ENCODE measurements at regions not wholly inside any gene's neighbourhood (a gene's known extent, or its start where the extent isn't known, plus 50 kb on each side); places are given as distances from the start of the nearest gene placed in this dataset.
A peak's percentile ranks its signal among the peaks of the same experiment; 100 is the strongest.

- TF ChIP-seq RAD21 (IDR thresholded peaks at IDR 0.05; ENCODE audit: insufficient read depth, low read depth, low read length) = peak; percentile 79
- TF ChIP-seq RUNX3 (IDR thresholded peaks at IDR 0.05; ENCODE audit: low read length) = no peak
Measured at GRCh38 chr9:117487555-117488175, 72.8 kb upstream of the ASTN2 start (continued).

DNA sequence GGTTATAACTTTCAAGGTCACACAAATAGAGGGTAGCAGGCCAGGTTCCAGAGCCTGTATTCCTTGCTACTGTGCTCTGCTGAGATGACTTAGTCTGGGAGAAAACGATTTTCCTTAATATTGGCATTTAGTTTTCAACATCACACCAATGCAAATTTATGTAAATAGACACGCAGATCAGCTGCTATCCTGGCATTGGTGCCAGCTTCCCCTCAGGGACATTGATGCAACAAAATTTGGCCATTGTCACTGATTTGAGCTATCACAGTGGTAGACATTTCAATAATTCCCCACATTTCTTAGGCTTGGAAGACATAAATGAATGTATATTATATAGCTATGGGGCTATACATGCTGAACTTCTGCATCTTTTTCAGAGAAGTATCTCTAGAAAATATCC lies 71.6 kb upstream of the ASTN2 start:
- POLR2A ChIA-PET = no interaction called here
- no peak overlapping the region for H3K9ac ChIP-seq (ENCODE audit: control insufficient read depth, insufficient read depth, low read length)
- TF ChIP-seq RCOR1 (conservative IDR thresholded peaks at IDR 0.05; ENCODE audit: low read depth, low read length) = no peak
- TF ChIP-seq TCF12 (IDR thresholded peaks at IDR 0.05; ENCODE audit: low read depth, low read length) = no peak
- no peak for TF ChIP-seq TCF7 (IDR thresholded peaks at IDR 0.05; ENCODE audit: borderline replicate concordance)
- TF ChIP-seq USF2 (IDR thresholded peaks at IDR 0.05; ENCODE audit: borderline replicate concordance, low read depth, low read length) = no peak
- no peak for TF ChIP-seq ZNF274 (IDR thresholded peaks at IDR 0.05; ENCODE audit: insufficient read depth, insufficient read length)
- no peak for TF ChIP-seq CEBPB (IDR thresholded peaks at IDR 0.05; ENCODE audit: borderline replicate concordance in 1 of 2, low read depth in 2 of 2, low read length in 2 of 2)
- TF ChIP-seq NR2C1 (IDR thresholded peaks at IDR 0.05) = no peak
- TF ChIP-seq IKZF1 (conservative IDR thresholded peaks at IDR 0.05) = no peak
- no peak for TF ChIP-seq SRF (IDR thresholded peaks at IDR 0.05; ENCODE audit: low read depth in 2 of 2, low read length in 2 of 2)
- TF ChIP-seq PML (IDR thresholded peaks at IDR 0.05; ENCODE audit: low read length) = no peak
- TF ChIP-seq CEBPZ (IDR thresholded peaks at IDR 0.05; ENCODE audit: low read depth, low read length) = no peak
- TF ChIP-seq CREM (IDR thresholded peaks at IDR 0.05; ENCODE audit: low read depth) = no peak
- no peak for TF ChIP-seq ASH2L (IDR thresholded peaks at IDR 0.05; ENCODE audit: borderline replicate concordance, low read depth)
- TF ChIP-seq FOXK2 (IDR thresholded peaks at IDR 0.05) = no peak
- TF ChIP-seq, protein P1, sequence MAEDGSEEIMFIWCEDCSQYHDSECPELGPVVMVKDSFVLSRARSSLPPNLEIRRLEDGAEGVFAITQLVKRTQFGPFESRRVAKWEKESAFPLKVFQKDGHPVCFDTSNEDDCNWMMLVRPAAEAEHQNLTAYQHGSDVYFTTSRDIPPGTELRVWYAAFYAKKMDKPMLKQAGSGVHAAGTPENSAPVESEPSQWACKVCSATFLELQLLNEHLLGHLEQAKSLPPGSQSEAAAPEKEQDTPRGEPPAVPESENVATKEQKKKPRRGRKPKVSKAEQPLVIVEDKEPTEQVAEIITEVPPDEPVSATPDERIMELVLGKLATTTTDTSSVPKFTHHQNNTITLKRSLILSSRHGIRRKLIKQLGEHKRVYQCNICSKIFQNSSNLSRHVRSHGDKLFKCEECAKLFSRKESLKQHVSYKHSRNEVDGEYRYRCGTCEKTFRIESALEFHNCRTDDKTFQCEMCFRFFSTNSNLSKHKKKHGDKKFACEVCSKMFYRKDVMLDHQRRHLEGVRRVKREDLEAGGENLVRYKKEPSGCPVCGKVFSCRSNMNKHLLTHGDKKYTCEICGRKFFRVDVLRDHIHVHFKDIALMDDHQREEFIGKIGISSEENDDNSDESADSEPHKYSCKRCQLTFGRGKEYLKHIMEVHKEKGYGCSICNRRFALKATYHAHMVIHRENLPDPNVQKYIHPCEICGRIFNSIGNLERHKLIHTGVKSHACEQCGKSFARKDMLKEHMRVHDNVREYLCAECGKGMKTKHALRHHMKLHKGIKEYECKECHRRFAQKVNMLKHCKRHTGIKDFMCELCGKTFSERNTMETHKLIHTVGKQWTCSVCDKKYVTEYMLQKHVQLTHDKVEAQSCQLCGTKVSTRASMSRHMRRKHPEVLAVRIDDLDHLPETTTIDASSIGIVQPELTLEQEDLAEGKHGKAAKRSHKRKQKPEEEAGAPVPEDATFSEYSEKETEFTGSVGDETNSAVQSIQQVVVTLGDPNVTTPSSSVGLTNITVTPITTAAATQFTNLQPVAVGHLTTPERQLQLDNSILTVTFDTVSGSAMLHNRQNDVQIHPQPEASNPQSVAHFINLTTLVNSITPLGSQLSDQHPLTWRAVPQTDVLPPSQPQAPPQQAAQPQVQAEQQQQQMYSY (CRISPR knock-in tag; IDR thresholded peaks at IDR 0.05) = no peak
- H3K27me3 ChIP-seq (replicated peaks in 1 of 2; ENCODE audit: control insufficient read depth in 2 of 2, insufficient read depth in 2 of 2, low read length in 1 of 2) = no peaks in the 10 kb centered on the region
- ATAC-seq (no peak), DNase-seq (ENCODE audit: low read depth, low spot score) (no peak), FAIRE-seq (no peak)
- no peak overlapping the region for H2AFZ ChIP-seq (ENCODE audit: control insufficient read depth, low read depth, low read length)
- no peaks in the 10 kb centered on the region for H3K9me3 ChIP-seq (replicated peaks; ENCODE audit: control insufficient read depth, insufficient read depth, low read length)
- WGBS (ENCODE audit: insufficient coverage, insufficient replicate concordance, low lambda C conversion rate, missing lambda C conversion rate) = 0% methylated on average over 2 of the region's 2 CpGs
- H3K79me2 ChIP-seq (ENCODE audit: control insufficient read depth, insufficient read depth, low read length) = no peaks in the 10 kb centered on the region
- no TSS peak for BruUV-seq (replicated peaks)
- no peaks in the 10 kb centered on the region for H4K20me1 ChIP-seq (ENCODE audit: control insufficient read depth, insufficient read depth)
- no peaks in the 10 kb centered on the region for H3K36me3 ChIP-seq (ENCODE audit: control insufficient read depth in 2 of 2, insufficient read depth in 2 of 2, low read length in 1 of 2)
- H3K27ac ChIP-seq (ENCODE audit: control insufficient read depth, insufficient read depth) = no peak overlapping the region
- in situ Hi-C loops (cut with MboI) = no loop called here
- RAD21 ChIA-PET (ENCODE audit: unreplicated experiment) = no interaction called here
- SMC1A ChIA-PET (ENCODE audit: uncharacterized antibody, unreplicated experiment) = interaction anchor here (0.6 to 1.4 kb wide), 4 partner anchors 9 to 750 kb away, joined by 3 read pairs; no protein-coding TSS in a partner anchor
- intact Hi-C loops (cut with micrococcal nuclease; ENCODE audit: unreplicated experiment) = no loop called here
- CTCF ChIA-PET = interaction anchor here (1.4 to 3.2 kb wide), 7 partner anchors 17 to 80 kb away, joined by 3 to 29 read pairs (median 8); no protein-coding TSS in a partner anchor
- no peak overlapping the region for H3K4me2 ChIP-seq (ENCODE audit: control insufficient read depth, insufficient read depth)
- H3K4me3 ChIP-seq = no peak overlapping the region
- H3K4me1 ChIP-seq (ENCODE audit: control insufficient read depth, insufficient read depth, low read length) = no peaks in the 10 kb centered on the region
